ENCODE measurements at regions not wholly inside any gene's neighbourhood (a gene's known extent, or its start where the extent isn't known, plus 50 kb on each side); places are given as distances from the start of the nearest gene placed in this dataset.

GRCh38 chr16:27718201-27719105 lies 168.5 kb downstream of the KATNIP start:
- no peak for TF ChIP-seq CTCF (IDR thresholded peaks at IDR 0.05)
- peak in 1 of 2 donors; percentile 30 for TF ChIP-seq POLR2A (IDR thresholded peaks at IDR 0.05)
